ENCODE measurements at regions not wholly inside any gene's neighbourhood (a gene's known extent, or its start where the extent isn't known, plus 50 kb on each side); places are given as distances from the start of the nearest gene placed in this dataset.

DNA sequence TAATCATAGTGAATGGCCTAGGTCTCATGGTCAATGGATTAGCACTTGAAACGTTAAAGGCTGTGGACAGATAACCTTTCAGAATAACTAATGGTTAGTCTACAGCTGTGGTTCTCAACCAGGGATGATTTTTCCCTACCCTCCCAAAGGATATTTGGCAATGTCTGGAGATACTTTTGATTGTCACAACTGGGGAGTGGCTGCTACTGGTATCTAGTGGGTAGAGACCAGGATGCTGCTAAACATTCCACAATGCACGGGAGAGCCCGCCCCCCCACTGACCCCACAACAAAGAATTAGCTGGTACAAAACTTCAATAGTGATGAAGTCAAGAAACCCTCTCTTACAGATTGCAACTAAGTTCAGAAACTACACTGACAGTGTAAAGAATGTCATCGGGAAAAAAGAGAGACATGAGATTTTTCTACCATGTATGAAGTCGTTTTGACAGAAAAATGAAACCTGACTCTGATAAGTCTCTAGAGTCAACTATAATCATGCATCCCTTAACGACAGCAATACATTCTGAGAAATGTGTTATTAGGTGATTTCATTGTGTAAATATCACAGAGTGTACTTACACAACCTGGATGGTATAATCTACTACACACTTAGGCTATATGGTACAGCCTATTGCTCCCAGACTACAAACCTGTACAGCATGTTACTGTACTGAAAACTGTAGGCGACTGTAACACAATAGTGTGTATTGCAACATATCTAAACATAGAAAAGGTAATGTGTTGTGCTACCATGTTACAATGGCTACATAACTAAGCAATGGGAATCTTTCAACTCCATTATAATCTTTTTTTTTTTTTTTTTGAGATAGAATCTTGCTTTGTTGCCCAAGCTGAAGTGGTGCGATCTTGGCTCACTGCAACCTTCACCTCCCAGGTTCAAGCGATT is 49.7 kb upstream of the PRDX6 start:
- TF ChIP-seq, protein P1, sequence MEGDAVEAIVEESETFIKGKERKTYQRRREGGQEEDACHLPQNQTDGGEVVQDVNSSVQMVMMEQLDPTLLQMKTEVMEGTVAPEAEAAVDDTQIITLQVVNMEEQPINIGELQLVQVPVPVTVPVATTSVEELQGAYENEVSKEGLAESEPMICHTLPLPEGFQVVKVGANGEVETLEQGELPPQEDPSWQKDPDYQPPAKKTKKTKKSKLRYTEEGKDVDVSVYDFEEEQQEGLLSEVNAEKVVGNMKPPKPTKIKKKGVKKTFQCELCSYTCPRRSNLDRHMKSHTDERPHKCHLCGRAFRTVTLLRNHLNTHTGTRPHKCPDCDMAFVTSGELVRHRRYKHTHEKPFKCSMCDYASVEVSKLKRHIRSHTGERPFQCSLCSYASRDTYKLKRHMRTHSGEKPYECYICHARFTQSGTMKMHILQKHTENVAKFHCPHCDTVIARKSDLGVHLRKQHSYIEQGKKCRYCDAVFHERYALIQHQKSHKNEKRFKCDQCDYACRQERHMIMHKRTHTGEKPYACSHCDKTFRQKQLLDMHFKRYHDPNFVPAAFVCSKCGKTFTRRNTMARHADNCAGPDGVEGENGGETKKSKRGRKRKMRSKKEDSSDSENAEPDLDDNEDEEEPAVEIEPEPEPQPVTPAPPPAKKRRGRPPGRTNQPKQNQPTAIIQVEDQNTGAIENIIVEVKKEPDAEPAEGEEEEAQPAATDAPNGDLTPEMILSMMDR (IDR thresholded peaks at IDR 0.05; ENCODE audit: insufficient read depth, low read length, poor library complexity, severe bottlenecking), result no peak
- DNase-seq (ENCODE audit: low read depth), result no peak
- H3K36me3 ChIP-seq (ENCODE audit: control insufficient read depth, insufficient read depth, low read length), result no peaks in the 10 kb centered on the region
- H3K4me3 ChIP-seq (ENCODE audit: low read depth, low read length), result no peak overlapping the region
- H3K27me3 ChIP-seq (ENCODE audit: control insufficient read depth, insufficient read depth, low read length), result no peaks in the 10 kb centered on the region

Data from kidney epithelial cell (primary cell).